Neural progenitor cell (in vitro differentiated cells): ENCODE measurements at regions not wholly inside any gene's neighbourhood (a gene's known extent, or its start where the extent isn't known, plus 50 kb on each side); places are given as distances from the start of the nearest gene placed in this dataset.

Experiments used
- EZH2phosphoT487 ChIP-seq: fragments of 200-600 bp; sonication (generic); IDR thresholded peaks from 2 replicates; pipeline ENCODE4 v1.6.1; 2017; ENCODE audit warnings: antibody characterized with exemption
- TF ChIP-seq, protein P1 (sequence below): fragments of 200-600 bp; sonication (generic); IDR thresholded peaks from 2 replicates; pipeline ENCODE4 v1.5.1; 2017; ENCODE audit warnings: antibody characterized with exemption, mild to moderate bottlenecking

DNA sequence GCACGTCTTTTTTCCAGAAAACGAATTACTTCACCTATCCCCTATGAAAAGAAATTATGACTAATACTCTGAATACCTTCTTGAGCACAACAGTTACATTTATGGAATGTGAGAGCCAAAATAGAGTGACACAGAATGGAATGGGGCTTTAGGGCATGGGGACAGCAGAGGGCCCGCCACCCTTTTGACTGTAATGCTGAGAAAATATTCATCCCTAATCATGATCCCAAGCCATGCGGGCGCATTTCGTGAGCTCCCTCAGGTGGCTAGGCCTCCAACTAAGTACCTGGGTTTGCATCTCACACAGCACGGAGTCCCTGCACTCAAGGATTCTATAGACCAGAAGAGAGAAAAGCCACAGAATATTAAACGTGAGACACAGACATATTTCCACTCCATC, 212.6 kb downstream of the SOD2 start:
- TF ChIP-seq, protein P1, sequence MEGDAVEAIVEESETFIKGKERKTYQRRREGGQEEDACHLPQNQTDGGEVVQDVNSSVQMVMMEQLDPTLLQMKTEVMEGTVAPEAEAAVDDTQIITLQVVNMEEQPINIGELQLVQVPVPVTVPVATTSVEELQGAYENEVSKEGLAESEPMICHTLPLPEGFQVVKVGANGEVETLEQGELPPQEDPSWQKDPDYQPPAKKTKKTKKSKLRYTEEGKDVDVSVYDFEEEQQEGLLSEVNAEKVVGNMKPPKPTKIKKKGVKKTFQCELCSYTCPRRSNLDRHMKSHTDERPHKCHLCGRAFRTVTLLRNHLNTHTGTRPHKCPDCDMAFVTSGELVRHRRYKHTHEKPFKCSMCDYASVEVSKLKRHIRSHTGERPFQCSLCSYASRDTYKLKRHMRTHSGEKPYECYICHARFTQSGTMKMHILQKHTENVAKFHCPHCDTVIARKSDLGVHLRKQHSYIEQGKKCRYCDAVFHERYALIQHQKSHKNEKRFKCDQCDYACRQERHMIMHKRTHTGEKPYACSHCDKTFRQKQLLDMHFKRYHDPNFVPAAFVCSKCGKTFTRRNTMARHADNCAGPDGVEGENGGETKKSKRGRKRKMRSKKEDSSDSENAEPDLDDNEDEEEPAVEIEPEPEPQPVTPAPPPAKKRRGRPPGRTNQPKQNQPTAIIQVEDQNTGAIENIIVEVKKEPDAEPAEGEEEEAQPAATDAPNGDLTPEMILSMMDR = no peak
- TF ChIP-seq EZH2phosphoT487 = no peak
